Neuron (in vitro differentiated cells): ENCODE measurements at regions not wholly inside any gene's neighbourhood (a gene's known extent, or its start where the extent isn't known, plus 50 kb on each side); places are given as distances from the start of the nearest gene placed in this dataset.

ENCODE experiments used
- H2AFZ ChIP-seq: one replicate; pipeline ENCODE4 v1.6.1; 2013; ENCODE audit warnings: low read depth, mild to moderate bottlenecking, inconsistent platforms, low read length, moderate library complexity
- H3K27me3 ChIP-seq: one replicate; pipeline ENCODE4 v1.6.1; 2013; ENCODE audit warnings: low read length; ENCODE audit not compliant: insufficient read depth
- H3K36me3 ChIP-seq: one replicate; pipeline ENCODE4 v1.6.1; 2013; ENCODE audit warnings: low read length; ENCODE audit not compliant: insufficient read depth
- H3K4me1 ChIP-seq: one replicate; pipeline ENCODE4 v1.6.1; 2013; ENCODE audit warnings: low read length; ENCODE audit not compliant: insufficient read depth
- H3K4me3 ChIP-seq: 2 replicates; pipeline ENCODE4 v1.5.1; 2013; ENCODE audit warnings: mild to moderate bottlenecking, low read length, moderate library complexity
- H3K9me3 ChIP-seq: one replicate; pipeline ENCODE4 v1.6.1; 2013; ENCODE audit warnings: low read length

- Histone ChIP-seq H3K27me3 (no peaks in the 10 kb centered on the region), H3K4me3 (no peak overlapping the region), H2AFZ (no peak overlapping the region), H3K9me3 (peaks cover 2% of the 10 kb centered on the region), H3K4me1 (peaks cover 26% of the 10 kb centered on the region), H3K36me3 (no peaks in the 10 kb centered on the region)
Observed at GRCh38 chr13:40120781-40121180, 465.3 kb downstream of the COG6 start.

DNA sequence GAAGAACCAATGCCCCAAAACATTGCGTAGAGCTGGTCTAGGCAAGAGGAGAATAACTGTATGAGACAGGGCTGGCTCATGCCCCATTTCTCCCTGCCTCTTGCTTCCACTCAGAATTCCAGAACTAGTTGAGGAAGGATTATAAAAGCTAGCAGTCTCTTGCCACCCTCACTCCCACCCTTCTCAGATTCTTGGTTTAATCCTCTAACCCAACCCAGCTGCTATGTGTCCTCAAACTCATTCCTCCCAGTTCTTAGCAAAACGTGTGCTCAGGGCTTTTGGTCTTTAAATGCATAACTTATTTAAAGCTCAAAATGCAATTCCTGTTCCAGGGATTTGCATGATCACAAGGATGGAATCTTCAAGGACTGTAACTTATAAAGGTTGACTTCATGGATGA, 466.3 kb downstream of the COG6 start:
- Histone ChIP-seq H3K4me1 (peaks cover 19% of the 10 kb centered on the region), H3K9me3 (peaks cover 2% of the 10 kb centered on the region), H2AFZ (no peak overlapping the region), H3K36me3 (no peaks in the 10 kb centered on the region), H3K4me3 (no peak overlapping the region), H3K27me3 (no peaks in the 10 kb centered on the region)

DNA sequence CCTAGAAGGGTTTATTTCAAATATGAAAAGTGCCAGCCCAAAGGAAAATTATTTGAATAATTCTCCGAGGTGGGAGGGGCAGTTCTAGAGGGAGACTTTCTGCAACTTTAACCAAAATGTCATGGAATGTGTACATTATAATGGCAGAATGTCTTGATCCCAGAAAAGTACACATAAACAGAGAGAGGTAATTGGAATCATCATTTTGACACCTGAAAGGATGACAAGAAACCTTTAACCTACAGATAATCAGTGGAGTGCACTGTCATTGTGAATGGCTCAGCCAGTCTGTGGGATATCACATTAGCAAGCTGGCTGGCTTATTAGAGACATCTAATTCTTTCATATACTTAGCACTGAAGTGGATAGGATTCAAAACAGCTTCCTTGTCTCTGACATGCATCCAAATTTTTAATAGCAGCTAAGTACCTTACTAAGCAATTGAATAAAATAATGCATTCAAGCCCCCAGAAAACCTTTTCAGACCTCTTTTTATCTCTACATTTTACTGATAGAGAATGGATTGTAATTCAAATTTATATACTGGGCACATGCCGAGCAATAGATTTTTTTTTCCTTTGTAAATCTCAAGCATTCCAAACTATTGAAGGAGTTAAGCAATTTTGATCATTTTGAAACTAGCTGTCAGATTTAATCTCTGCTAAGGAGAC, 468.6 kb downstream of the COG6 start:
- Histone ChIP-seq H3K36me3 (no peaks in the 10 kb centered on the region), H3K9me3 (peaks cover 2% of the 10 kb centered on the region), H2AFZ (no peak overlapping the region), H3K4me1 (peaks cover 19% of the 10 kb centered on the region), H3K27me3 (no peaks in the 10 kb centered on the region), H3K4me3 (no peak overlapping the region)

- H2AFZ ChIP-seq, result no peak overlapping the region
- H3K4me1 ChIP-seq, result peaks cover 19% of the 10 kb centered on the region
Observed at GRCh38 chr13:40124633-40125015, 469.2 kb downstream of the COG6 start.

GRCh38 chr13:40125336-40125735, 469.9 kb downstream of the COG6 start:
- no peak overlapping the region for H3K4me3 ChIP-seq
- peaks cover 19% of the 10 kb centered on the region for H3K4me1 ChIP-seq
- H3K27me3 ChIP-seq, result no peaks in the 10 kb centered on the region
- no peaks in the 10 kb centered on the region for H3K36me3 ChIP-seq
- peaks cover 2% of the 10 kb centered on the region for H3K9me3 ChIP-seq
- no peak overlapping the region for H2AFZ ChIP-seq

More at GRCh38 chr13:40124633-40125015, 469.2 kb downstream of the COG6 start:
- no peak overlapping the region for H3K4me3 ChIP-seq
- no peaks in the 10 kb centered on the region for H3K36me3 ChIP-seq
- peaks cover 4% of the 10 kb centered on the region for H3K9me3 ChIP-seq
- H3K27me3 ChIP-seq, result no peaks in the 10 kb centered on the region

DNA sequence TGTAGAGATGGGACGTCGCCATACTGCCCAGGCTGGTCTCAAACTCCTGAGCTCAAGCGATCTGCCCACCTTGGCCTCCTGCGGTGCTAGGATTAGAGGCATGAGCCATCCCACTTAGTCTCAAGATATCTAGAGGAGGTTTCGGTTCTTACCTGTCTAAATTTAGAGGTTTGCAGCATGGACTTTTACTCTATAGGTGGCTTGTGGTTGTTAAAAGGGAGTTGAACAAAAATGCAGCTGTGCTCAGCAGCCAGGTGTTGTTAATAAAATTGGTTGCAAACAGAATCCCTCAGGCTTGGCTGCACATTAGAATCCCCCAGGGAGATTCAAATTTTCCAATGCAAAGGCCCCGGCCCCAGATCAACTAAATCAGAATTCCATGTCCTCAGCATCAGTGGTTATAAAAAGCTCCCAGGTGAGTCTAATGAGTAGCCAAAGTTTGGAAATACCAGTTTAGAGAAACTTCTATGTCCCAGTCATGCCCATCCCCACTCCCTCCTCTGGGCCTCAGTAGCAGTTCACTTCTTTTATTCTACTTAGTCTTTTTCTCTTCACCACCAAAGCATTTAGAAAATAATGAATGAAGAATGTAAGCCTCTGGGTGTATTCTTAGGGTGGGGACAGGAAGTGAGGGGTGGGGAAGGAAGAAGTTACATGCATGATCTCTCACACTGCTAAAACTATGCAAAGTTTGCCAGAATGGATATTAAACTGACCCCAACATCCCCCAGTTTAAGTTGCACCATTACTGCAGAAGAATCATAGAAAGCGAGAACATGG, 471.0 kb downstream of the COG6 start:
- H2AFZ ChIP-seq, result no peak overlapping the region
- no peaks in the 10 kb centered on the region for H3K27me3 ChIP-seq
- no peaks in the 10 kb centered on the region for H3K36me3 ChIP-seq
- peaks cover 17% of the 10 kb centered on the region for H3K4me1 ChIP-seq
- H3K9me3 ChIP-seq, result peaks cover 2% of the 10 kb centered on the region
- H3K4me3 ChIP-seq, result no peak overlapping the region

DNA sequence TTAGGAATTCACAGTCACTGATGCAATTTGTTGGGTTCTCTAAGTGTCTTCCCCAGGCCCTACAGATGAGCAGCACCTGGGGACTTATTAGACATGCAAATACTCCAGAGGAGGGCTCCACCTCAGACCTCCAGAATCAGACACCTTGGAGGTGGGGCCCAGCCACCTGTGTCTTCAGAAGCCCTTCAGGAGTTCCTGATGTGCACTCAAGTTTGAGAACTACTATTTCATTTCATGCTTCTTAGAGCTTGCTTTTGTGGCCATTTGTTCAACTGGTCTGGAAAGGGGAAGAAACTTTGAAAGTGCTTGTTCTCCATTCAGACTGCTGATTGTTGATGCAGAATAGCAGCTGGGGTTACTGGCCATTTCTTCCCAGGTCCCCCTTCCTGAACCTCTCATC, 472.0 kb downstream of the COG6 start:
- no peaks in the 10 kb centered on the region for H3K36me3 ChIP-seq
- no peaks in the 10 kb centered on the region for H3K27me3 ChIP-seq
- peaks cover 2% of the 10 kb centered on the region for H3K9me3 ChIP-seq
- peaks cover 17% of the 10 kb centered on the region for H3K4me1 ChIP-seq
- no peak overlapping the region for H2AFZ ChIP-seq
- no peak overlapping the region for H3K4me3 ChIP-seq

GRCh38 chr13:40127925-40128324, 472.5 kb downstream of the COG6 start:
- no peak overlapping the region for H3K4me3 ChIP-seq
- H3K4me1 ChIP-seq, result peaks cover 17% of the 10 kb centered on the region
- peaks cover 2% of the 10 kb centered on the region for H3K9me3 ChIP-seq
- H3K36me3 ChIP-seq, result no peaks in the 10 kb centered on the region
- H2AFZ ChIP-seq, result no peak overlapping the region
- no peaks in the 10 kb centered on the region for H3K27me3 ChIP-seq

DNA sequence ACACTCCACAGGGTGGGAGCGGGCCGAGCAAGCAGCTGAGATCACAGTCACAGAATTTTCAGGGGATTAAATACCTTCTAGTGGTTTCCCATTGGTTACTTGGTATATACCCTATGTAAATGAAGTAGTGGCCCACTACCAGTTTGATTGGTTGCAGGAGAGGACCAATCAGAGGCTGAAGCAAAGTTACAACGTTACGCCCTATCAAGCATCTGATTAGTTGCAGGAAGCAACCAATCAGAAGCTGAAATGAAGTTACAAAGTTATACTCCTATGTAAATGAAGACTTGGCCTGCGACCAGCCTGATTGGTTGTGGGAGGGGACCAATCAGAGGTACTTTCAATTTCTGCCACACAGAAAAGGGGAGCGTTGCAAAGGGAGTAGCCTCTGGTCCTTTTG, 474.0 kb downstream of the COG6 start:
- H3K4me3 ChIP-seq, result no peak overlapping the region
- peaks cover 4% of the 10 kb centered on the region for H3K4me1 ChIP-seq
- no peaks in the 10 kb centered on the region for H3K27me3 ChIP-seq
- H3K9me3 ChIP-seq, result peaks cover 2% of the 10 kb centered on the region
- no peaks in the 10 kb centered on the region for H3K36me3 ChIP-seq
- H2AFZ ChIP-seq, result no peak overlapping the region

DNA sequence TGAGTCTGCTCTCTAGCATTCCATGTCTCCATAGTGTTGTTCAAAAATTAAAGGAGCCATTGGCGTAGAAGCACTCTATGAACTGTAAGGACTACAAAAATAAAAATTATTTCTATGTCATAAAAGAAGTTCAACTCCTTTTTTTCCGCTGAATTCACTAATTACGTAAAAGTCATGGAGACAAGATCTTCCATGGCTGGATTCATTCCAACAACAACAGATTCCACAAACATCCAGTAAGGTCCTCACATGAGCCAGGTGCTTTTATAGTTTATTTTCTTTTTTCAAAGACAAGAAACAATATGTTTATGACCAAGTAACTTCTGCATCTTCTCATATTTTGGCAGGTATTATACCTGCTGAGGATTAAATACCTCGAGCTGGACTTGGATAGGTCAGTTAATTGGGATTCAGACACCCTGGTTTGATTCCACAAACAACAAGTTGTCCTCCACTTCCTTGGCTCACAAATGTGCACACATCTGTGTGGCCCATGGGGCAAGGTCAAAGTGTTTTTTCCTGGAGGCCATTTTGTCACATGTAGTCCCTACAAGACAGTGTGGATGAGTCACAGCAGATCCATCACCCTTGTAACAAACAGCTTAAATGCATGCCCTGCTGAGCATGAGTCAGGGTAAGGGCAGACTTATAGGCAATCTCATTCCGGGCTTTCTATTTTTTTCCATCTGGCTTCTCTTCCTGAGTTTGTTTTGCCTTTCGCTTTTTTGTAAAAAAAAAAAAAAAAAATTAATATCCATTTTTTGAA, 475.6 kb downstream of the COG6 start:
- no peaks in the 10 kb centered on the region for H3K27me3 ChIP-seq
- no peak overlapping the region for H2AFZ ChIP-seq
- H3K36me3 ChIP-seq, result no peaks in the 10 kb centered on the region
- H3K9me3 ChIP-seq, result peaks cover 2% of the 10 kb centered on the region
- no peak overlapping the region for H3K4me3 ChIP-seq
- H3K4me1 ChIP-seq, result no peaks in the 10 kb centered on the region

DNA sequence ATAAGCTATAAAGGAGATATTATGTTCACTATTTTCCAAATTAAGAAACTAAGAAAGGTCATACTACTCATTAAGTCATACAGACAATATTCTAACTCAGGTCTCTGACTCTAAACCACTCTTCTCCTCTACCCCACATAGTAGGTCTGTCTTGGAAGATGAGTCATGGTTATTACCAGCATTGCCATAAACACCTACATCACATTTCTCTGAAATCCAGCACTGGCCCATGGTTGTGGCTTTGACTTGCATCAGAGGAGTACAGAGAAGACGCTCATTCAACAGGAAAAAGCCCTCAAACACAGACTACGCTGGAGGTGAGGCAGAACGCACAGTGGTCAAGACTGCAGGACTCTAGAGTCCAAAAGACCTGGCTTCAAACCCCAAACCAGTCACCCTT, 476.8 kb downstream of the COG6 start:
- no peak overlapping the region for H2AFZ ChIP-seq
- H3K27me3 ChIP-seq, result no peaks in the 10 kb centered on the region
- H3K36me3 ChIP-seq, result no peaks in the 10 kb centered on the region
- no peak overlapping the region for H3K4me3 ChIP-seq
- no peaks in the 10 kb centered on the region for H3K4me1 ChIP-seq
- H3K9me3 ChIP-seq, result peaks cover 2% of the 10 kb centered on the region

- Histone ChIP-seq H3K36me3 (no peaks in the 10 kb centered on the region), H2AFZ (no peak overlapping the region), H3K27me3 (no peaks in the 10 kb centered on the region), H3K4me3 (no peak overlapping the region), H3K9me3 (no peaks in the 10 kb centered on the region), H3K4me1 (no peaks in the 10 kb centered on the region)
Observed at GRCh38 chr13:40136896-40137295, 481.4 kb downstream of the COG6 start.

DNA sequence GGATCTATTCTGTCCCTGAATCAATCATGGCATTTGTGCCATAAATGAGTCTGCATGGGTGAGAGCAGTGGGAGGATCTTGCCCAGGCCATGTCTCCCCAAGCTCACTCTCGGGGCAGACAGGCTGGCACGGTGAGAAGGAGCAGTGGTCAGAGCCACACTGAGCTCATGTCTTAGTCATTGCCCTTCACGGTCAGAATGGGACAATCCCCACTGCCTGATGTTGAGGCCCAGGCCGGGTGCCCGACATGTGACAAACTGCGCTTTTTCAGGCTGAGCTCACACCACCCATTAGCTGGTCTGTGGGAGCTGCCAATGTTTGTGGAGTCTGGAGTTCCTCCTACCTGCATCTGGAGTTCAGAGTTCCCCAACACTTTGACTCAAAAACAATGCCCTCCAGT, 481.9 kb downstream of the COG6 start:
- Histone ChIP-seq H3K27me3 (no peaks in the 10 kb centered on the region), H3K36me3 (no peaks in the 10 kb centered on the region), H2AFZ (no peak overlapping the region), H3K4me1 (no peaks in the 10 kb centered on the region), H3K4me3 (no peak overlapping the region), H3K9me3 (no peaks in the 10 kb centered on the region)
